GM12864 (cell line): ENCODE measurements at regions not wholly inside any gene's neighbourhood (a gene's known extent, or its start where the extent isn't known, plus 50 kb on each side); places are given as distances from the start of the nearest gene placed in this dataset.
"Not testable (repeated sequence)": the region's sequence is repeated elsewhere in the genome, so short reads cannot be mapped to it uniquely, and the experiment has no call there.

Experiments
- DNase-seq: peaks from one replicate; pipeline ENCODE4 v3.0.0-alpha.2; 2011; ENCODE audit warnings: low read depth
- H3K4me3 ChIP-seq: 2 replicates; pipeline ENCODE4 v1.5.1; 2011; ENCODE audit warnings: mild to moderate bottlenecking, low read depth, low read length, control low read depth
- CTCF ChIP-seq: IDR thresholded peaks from 2 replicates; pipeline ENCODE4 v1.5.1; 2011; ENCODE audit warnings: low read depth, mild to moderate bottlenecking, moderate library complexity, low read length, control low read depth, inconsistent platforms; ENCODE audit errors: missing control alignments

GRCh38 chr12:75807494-75807893, 224.1 kb downstream of the PHLDA1 start:
- TF ChIP-seq CTCF: no peak
- no peak for DNase-seq
- no peak overlapping the region for H3K4me3 ChIP-seq

GRCh38 chr12:75805905-75806304, 225.7 kb downstream of the PHLDA1 start:
- no peak for DNase-seq
- no peak overlapping the region for H3K4me3 ChIP-seq
- TF ChIP-seq CTCF: no peak

GRCh38 chr12:75805320-75805719, 226.3 kb downstream of the PHLDA1 start:
- no peak for TF ChIP-seq CTCF
- H3K4me3 ChIP-seq: no peak overlapping the region
- DNase-seq: no peak

GRCh38 chr12:75798136-75798926, 233.2 kb downstream of the PHLDA1 start:
- DNase-seq: no peak
- H3K4me3 ChIP-seq: no peak overlapping the region
- no peak for TF ChIP-seq CTCF

- H3K4me3 ChIP-seq: no peak overlapping the region
- DNase-seq: no peak
- no peak for TF ChIP-seq CTCF
Observed at GRCh38 chr12:75795125-75795524, 236.5 kb downstream of the PHLDA1 start.

GRCh38 chr12:75792687-75793086, 238.9 kb downstream of the PHLDA1 start:
- no peak overlapping the region for H3K4me3 ChIP-seq
- TF ChIP-seq CTCF: no peak
- no peak for DNase-seq

- no peak for TF ChIP-seq CTCF
- DNase-seq: no peak
- no peak overlapping the region for H3K4me3 ChIP-seq
Observed at GRCh38 chr12:75790219-75790618, 241.4 kb downstream of the PHLDA1 start.

- not testable (repeated sequence) for DNase-seq, H3K4me3 ChIP-seq
Observed at GRCh38 chr12:75787146-75787545, 244.4 kb downstream of the PHLDA1 start.
